Right lobe of liver (tissue), 6 donors: ENCODE measurements at regions not wholly inside any gene's neighbourhood (a gene's known extent, or its start where the extent isn't known, plus 50 kb on each side); places are given as distances from the start of the nearest gene placed in this dataset.

ENCODE experiments used
- ATAC-seq, 4 donors: fragments of 200-7000 bp; cut with Tn5 transposase; one replicate each; pipeline ENCODE4 v1.9.1; 2020; ENCODE audit warnings: mild to moderate bottlenecking in 4 of 4, moderate library complexity in 4 of 4
- DNase-seq, 3 donors: peaks; one replicate each; pipeline ENCODE4 v3.0.0-alpha.2; 2020
- H3K27ac ChIP-seq, 3 donors: fragments of 200-600 bp; one replicate each; pipeline ENCODE4 v1.8.0; 2022
- H3K27me3 ChIP-seq, 2 donors: fragments of 200-600 bp; one replicate each; pipeline ENCODE4 v1.8.0; 2022
- H3K36me3 ChIP-seq, 4 donors: fragments of 200-600 bp; sonication (generic) in 1 of 4; one replicate each; pipeline versions ENCODE4 v1.5.1 to v1.8.0; 2017 to 2022; ENCODE audit warnings: control low read depth in 1 of 4
- H3K4me1 ChIP-seq, 4 donors: fragments of 200-600 bp; sonication (generic) in 1 of 4; one replicate each; pipeline versions ENCODE4 v1.5.1 to v1.8.0; 2017 to 2022; ENCODE audit warnings: control low read depth in 1 of 4
- H3K4me3 ChIP-seq, 3 donors: fragments of 200-600 bp; one replicate each; pipeline ENCODE4 v1.8.0; 2022
- H3K9me3 ChIP-seq, 4 donors: fragments of 200-600 bp; sonication (generic) in 1 of 4; one replicate each; pipeline versions ENCODE4 v1.5.1 to v1.8.0; 2017 to 2022; ENCODE audit warnings: control low read depth in 1 of 4
- POLR2A ChIP-seq: fragments of 450-650 bp; IDR thresholded peaks from one replicate; pipeline ENCODE4 v1.6.1; 2017; ENCODE audit warnings: antibody characterized with exemption, mild to moderate bottlenecking
- WGBS: methylation state at CpG from one replicate; pipeline ENCODE4 v1.1.6; 2018; ENCODE audit warnings: low coverage, low lambda C conversion rate; ENCODE audit not compliant: insufficient coverage; ENCODE audit errors: missing lambda C conversion rate; 5-methylcytosine and 5-hydroxymethylcytosine counted together
- intact Hi-C, 2 donors: fragments of 100-400 bp; cut with DNase I; formaldehyde crosslinking; loops; one replicate each; pipeline versions ENCODE4 v1.11.2 to v1.14.1; 2022
- TF ChIP-seq, protein P1 (sequence below), 4 donors: fragments of 200-600 bp in 3 of 4; fragments of 450-650 bp in 1 of 4; IDR thresholded peaks; one replicate each; pipeline versions ENCODE4 v1.5.1 to v1.8.0; 2016 to 2022; ENCODE audit warnings: antibody characterized with exemption in 4 of 4, mild to moderate bottlenecking in 2 of 4
- donor health status: DM: no; HTN: yes; CAD: no.
- donor health status: DM: no; HTN: no; CAD: no.
- donor health status: DM: no; HTN: no; CAD: no.
- donor health status: DM: no; HTN: yes; CAD: no.
- donor health status: DM: no; HTN: yes; CAD: no.

DNA sequence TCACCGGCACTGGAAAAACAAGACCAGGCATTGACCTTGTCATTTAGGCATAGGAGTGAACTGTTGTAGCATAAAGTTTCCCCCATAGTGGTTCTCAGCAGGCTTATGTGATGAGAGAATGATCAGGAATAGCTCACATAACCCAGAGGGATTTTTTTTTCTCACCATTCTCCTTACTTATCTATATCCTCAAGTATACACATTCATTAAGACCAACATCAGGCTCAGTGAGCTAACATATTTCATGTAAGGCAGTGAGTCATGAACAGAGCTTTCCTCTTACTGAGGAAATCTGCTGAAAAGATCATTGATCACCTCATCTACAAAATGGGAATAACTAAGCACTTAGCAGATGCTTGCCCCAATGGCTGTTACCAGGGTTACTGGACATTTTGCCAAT lies 396.6 kb upstream of the TMCO5A start:
- Histone ChIP-seq H3K4me1 (no peaks in the 10 kb centered on the region), H3K36me3 (no peaks in the 10 kb centered on the region), H3K27me3 (no peaks in the 10 kb centered on the region), H3K27ac (no peak overlapping the region), H3K9me3 (no peaks in the 10 kb centered on the region), H3K4me3 (no peak overlapping the region)
- TF ChIP-seq POLR2A: no peak
- TF ChIP-seq, protein P1, sequence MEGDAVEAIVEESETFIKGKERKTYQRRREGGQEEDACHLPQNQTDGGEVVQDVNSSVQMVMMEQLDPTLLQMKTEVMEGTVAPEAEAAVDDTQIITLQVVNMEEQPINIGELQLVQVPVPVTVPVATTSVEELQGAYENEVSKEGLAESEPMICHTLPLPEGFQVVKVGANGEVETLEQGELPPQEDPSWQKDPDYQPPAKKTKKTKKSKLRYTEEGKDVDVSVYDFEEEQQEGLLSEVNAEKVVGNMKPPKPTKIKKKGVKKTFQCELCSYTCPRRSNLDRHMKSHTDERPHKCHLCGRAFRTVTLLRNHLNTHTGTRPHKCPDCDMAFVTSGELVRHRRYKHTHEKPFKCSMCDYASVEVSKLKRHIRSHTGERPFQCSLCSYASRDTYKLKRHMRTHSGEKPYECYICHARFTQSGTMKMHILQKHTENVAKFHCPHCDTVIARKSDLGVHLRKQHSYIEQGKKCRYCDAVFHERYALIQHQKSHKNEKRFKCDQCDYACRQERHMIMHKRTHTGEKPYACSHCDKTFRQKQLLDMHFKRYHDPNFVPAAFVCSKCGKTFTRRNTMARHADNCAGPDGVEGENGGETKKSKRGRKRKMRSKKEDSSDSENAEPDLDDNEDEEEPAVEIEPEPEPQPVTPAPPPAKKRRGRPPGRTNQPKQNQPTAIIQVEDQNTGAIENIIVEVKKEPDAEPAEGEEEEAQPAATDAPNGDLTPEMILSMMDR (IDR thresholded peaks at IDR 0.05): no peak
- 40% methylated on average over 1 of the region's 1 CpG for WGBS
- ATAC-seq: no peak
- intact Hi-C loops: no loop called here
- no peak for DNase-seq

DNA sequence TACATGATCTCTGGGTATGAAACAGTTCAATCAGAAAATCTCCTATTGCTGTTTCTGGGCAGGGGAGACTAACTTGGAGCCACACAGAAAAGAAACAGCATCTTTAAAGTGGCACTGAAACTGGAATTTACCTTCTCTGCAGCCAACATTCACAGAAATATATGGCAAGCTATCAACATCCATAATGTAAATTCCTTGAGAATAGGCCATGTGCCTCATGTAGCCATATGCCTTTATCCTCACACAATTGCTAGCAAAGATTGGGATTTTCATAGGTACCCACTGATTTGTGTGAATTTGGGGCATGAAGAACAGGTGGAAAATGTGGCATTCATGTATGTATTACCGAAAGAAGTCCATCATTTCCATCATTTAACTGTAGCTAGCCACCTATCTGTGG lies 386.3 kb upstream of the TMCO5A start:
- no peak for DNase-seq
- ATAC-seq: no peak
- Histone ChIP-seq H3K36me3 (no peaks in the 10 kb centered on the region), H3K4me3 (no peak overlapping the region), H3K27me3 (no peaks in the 10 kb centered on the region), H3K27ac (no peak overlapping the region), H3K4me1 (no peaks in the 10 kb centered on the region), H3K9me3 (no peaks in the 10 kb centered on the region)
- WGBS: 57% methylated on average over 1 of the region's 1 CpG
- no peak for TF ChIP-seq POLR2A
- TF ChIP-seq, protein P1 (IDR thresholded peaks at IDR 0.05): no peak
- intact Hi-C loops: no loop called here

DNA sequence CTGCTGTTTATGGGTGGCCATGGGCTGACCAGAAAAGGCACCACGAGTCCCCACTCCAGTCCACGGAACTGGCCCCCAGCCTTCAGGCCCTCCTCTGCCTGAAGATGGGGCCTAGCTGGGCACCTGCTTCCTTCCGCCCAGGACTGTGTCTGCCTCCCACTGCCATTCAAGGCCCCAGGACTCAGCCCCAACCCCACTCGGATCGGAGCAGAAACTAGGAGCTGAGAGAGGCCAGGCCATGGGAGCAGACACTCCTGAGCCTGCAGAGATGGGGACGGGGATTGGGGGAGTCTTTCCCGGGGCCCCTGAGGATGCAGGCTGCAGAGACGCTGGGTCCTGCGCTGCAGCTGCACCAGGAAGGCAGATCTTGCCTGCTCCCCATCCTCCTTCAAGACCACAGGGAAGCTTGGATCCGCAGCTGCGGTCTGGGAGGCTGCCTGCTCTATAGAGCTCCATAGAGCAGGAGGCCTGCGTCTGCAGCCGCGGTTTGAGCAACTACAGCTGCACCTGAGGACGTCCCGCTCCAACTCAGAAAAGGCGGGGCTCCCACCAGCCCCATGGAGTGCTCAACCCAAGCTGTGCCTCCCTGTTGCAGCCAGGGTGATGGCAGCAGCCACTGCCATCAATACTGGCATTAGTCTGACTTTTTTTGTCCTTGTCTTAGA lies 383.9 kb upstream of the TMCO5A start:
- ATAC-seq (no peak), DNase-seq (peak in 1 of 3 donors; percentile 46)
- Histone ChIP-seq H3K4me3 (no peak overlapping the region), H3K27ac (no peak overlapping the region), H3K9me3 (no peaks in the 10 kb centered on the region), H3K4me1 (no peaks in the 10 kb centered on the region), H3K36me3 (no peaks in the 10 kb centered on the region), H3K27me3 (no peaks in the 10 kb centered on the region)
- WGBS: 70% methylated on average over 2 of the region's 17 CpGs
- no peak for TF ChIP-seq POLR2A
- TF ChIP-seq, protein P1 (IDR thresholded peaks at IDR 0.05): no peak
- intact Hi-C loops: no loop called here

DNA sequence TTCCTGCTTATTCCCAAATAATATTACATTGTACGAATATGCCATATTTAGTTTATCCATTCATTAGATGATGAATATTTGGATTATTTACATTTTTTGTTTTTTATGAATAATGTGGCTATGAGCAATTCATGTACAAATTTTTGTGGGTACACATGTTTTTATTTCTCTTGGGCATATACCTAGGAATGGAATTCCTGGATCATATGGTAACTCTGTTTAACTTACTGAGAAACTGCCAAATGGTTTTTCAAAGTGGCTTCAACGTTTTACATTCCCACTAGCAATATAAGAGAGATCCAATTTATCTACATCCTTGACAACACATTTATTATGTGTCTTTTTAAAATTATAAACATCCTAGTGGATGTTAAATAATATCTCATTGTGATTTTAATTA lies 362.0 kb upstream of the TMCO5A start:
- Histone ChIP-seq H3K27me3 (no peaks in the 10 kb centered on the region), H3K27ac (no peak overlapping the region), H3K4me1 (no peaks in the 10 kb centered on the region), H3K4me3 (no peak overlapping the region), H3K36me3 (no peaks in the 10 kb centered on the region), H3K9me3 (no peaks in the 10 kb centered on the region)
- intact Hi-C loops: no loop called here
- 40% methylated on average over 2 of the region's 2 CpGs for WGBS
- no peak for ATAC-seq
- TF ChIP-seq, protein P1 (IDR thresholded peaks at IDR 0.05): no peak
- no peak for TF ChIP-seq POLR2A
- DNase-seq: no peak

DNA sequence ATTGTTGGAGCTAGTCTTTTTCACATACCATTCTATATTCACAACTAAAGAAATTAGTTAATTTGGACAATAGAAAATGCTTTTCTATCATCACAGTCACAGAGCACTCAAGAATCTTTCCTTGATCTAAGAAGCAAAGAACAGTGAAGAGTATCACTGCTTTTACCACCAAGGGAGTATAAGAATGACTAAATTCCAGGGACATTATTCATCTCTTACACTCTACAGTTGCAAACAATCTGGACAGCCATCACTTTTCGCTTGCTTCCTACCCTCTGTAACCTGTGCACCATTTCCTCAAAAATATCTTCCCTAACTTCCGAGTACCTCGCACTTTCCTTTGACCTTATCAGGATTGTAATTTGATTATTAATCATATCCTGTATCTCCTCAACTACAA lies 359.5 kb upstream of the TMCO5A start:
- 67% methylated on average over 3 of the region's 3 CpGs for WGBS
- no peak for ATAC-seq
- Histone ChIP-seq H3K27me3 (no peaks in the 10 kb centered on the region), H3K4me1 (no peaks in the 10 kb centered on the region), H3K36me3 (no peaks in the 10 kb centered on the region), H3K27ac (no peak overlapping the region), H3K4me3 (no peak overlapping the region), H3K9me3 (no peaks in the 10 kb centered on the region)
- no peak for DNase-seq
- intact Hi-C loops: no loop called here
- TF ChIP-seq POLR2A: no peak
- TF ChIP-seq, protein P1 (IDR thresholded peaks at IDR 0.05): no peak
